Stimulated activated CD8-positive, alpha-beta memory T cell treated with anti-CD3 and anti-CD28 coated beads, Interleukin-4, amount 100 ng/mL, for 1 hour (primary cell): ENCODE measurements at regions not wholly inside any gene's neighbourhood (a gene's known extent, or its start where the extent isn't known, plus 50 kb on each side); places are given as distances from the start of the nearest gene placed in this dataset.

Experiments used
- DNase-seq, 2 donors: peaks; one replicate each; pipeline ENCODE4 v3.0.0-alpha.2; 2020; ENCODE audit warnings: low read depth in 2 of 2, low spot score in 1 of 2

DNA sequence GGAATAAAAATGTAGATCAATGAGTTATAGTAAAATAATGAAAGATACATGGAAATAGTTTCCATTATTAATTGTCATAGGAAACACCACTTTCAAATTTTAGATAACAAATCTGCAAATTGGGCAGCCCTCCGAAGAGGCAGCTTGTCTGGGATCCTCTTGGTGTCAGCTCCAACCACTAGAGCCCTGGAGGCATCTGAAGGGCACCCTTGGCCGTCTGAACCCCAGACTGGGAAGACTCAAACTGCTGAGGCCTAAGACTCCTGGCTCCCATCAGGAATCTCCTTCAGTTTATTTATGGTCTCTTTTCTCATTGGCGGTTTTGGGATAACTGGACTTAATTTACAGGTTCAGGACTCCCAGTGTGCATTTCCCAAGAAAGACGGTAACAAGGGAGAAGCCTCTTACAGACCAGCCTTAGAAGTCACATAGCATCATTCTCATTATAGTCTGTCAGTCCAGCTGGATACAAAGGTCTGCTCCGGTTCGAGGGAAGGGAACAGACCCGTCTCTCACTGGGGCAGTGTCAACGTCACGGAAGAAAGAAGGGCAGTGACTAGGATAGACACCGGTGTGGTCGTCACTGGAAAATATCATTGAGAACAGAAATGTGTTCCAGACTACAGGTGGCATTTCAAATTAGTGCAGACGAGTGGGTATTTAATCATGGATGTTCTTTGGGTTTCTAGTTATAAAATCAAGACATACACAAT, 390.7 kb upstream of the NETO1 start:
- no peak for DNase-seq

DNA sequence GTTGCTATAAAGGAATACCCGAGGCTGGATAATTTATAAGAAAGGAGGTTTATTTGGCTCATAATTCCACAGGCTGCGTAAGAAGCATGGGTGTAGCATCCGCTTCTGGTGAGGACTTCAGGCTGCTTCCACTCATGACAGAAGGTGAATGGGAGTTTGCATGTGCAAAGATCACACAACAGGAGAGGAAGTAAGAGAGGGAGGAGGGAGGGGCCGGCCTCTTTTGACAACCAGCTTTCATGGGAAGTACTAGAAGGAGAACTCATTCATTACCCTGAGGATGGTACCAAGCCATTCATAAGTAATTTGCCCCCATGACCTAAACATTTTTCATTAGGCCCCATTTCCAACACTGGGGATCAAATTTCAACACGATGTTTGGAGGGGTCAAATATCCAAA, 386.8 kb upstream of the NETO1 start:
- DNase-seq = no peak

GRCh38 chr18:73249030-73249429, 381.2 kb upstream of the NETO1 start:
- DNase-seq = no peak

DNA sequence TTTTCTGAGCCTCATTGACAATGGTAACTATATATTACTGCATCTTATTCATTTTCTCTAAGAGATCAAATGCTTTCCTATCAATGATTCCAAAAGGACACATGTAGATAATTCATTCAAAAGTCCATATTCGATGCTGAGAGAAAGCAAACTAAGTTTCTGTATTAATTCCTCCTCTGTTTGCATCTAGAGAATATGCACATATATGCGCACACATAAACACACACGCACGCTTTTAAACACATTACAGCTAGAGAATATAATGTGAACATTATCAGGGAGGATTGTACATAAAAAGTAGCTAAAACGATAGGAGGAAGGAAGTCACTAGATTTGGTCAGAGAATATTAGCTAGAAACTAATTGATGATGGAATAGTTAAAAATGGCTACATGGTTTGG, 379.0 kb upstream of the NETO1 start:
- no peak for DNase-seq

- no peak for DNase-seq
These were observed 377.6 kb upstream of the NETO1 start for GRCh38 chr18:73245345-73245744.

- DNase-seq = no peak
These were observed 376.6 kb upstream of the NETO1 start for GRCh38 chr18:73244401-73244800.

DNA sequence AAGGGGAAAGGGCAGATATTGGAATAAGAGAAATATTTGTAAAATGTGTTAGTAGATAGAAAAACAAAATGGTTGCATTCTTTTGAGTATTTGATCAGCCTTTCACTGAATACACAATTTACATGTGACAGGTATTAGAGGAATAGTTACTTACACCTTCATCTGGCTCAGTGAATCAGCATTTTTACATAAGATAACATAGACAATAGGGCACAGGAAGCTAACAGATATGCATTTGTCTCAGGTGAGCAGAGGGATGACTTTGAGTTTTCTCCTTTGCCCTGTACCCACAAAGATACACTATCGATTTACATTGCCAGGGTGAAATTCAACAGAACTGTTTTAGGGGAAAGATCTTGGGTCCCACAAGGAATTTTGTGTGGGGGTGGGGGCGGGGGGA, 373.1 kb upstream of the NETO1 start:
- DNase-seq = no peak

DNA sequence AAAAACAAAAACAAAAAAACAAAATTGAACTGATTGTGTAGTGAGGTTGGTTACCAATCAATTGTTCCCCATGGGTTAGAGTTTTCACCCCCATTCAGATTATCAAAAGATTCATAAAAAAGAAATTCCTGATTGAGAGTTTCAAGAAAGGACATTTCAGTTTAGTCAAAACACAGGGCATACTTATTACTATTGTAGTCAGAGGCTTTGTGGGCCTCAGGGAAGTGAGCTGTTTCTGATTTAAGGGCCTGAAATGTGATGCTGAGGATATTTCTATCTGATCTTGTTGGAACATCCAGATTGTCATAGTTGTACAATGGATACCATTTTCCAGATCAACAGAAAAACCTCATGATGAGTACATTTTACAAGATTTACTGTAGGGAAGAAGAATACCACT, 368.1 kb upstream of the NETO1 start:
- DNase-seq = no peak

DNA sequence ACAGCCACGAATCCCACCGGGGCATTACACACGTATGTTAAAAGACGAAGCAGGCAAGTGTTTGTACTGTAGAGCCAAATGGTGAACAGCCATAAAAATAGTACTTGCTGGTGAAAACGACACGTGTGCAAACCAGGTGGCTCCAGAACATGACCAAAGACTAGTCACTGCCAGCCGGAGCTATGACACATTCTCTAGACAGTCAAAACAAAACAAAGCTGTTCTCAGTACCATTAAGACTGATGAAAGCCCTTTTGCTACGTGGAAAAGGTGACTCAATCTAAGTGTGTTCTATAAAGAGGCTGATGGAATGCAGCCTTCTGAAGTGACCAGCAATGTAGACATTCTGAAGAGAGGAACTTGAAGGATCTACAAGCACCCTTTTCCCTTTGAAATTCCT, 367.7 kb upstream of the NETO1 start:
- DNase-seq = no peak

DNA sequence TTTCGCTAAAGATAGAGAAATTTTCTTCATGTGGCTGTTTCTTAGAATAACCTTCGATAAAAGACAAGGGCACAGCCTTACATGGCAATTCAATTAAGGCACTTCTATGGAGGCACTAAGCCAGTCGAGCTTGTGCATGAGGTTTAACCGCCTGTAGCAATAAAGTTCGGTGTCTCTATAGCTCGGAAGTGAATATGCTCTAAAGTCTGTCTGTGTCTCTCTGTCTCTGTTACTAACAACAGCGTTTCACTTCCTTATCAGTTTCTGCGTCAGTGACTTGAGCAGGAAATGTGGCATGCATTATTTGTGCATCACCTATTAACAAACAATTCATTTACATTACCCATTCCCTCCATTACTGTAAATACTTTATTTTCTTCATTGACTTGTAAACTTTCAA, 365.1 kb upstream of the NETO1 start:
- DNase-seq = no peak

GRCh38 chr18:73220663-73221062, 352.9 kb upstream of the NETO1 start:
- no peak for DNase-seq

DNA sequence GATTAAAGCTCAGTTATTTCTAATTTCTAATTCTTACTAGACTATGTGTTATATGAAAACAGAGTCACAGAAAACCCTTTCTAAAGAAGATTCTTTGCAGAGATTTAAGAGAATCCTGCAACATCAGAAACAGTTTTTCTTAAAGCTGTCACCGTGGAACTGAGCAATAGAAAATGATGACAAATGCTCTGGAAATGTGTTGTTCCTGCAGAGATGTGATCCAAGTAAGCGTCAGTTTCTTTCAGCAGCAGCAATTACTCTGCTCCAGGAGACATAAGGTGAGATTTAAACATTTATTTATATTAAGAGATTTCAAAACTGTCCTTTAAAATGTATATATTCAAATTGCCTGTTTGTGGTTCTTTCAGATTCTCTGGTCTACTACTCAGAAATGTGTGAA, 350.5 kb upstream of the NETO1 start:
- DNase-seq = no peak

- DNase-seq = no peak
These were observed 347.2 kb upstream of the NETO1 start for GRCh38 chr18:73214970-73215369.

GRCh38 chr18:73212442-73212841, 344.7 kb upstream of the NETO1 start:
- DNase-seq = no peak

- DNase-seq = no peak
These were observed 334.2 kb upstream of the NETO1 start for GRCh38 chr18:73201940-73202339.

GRCh38 chr18:73199151-73199550, 331.4 kb upstream of the NETO1 start:
- DNase-seq = no peak

DNA sequence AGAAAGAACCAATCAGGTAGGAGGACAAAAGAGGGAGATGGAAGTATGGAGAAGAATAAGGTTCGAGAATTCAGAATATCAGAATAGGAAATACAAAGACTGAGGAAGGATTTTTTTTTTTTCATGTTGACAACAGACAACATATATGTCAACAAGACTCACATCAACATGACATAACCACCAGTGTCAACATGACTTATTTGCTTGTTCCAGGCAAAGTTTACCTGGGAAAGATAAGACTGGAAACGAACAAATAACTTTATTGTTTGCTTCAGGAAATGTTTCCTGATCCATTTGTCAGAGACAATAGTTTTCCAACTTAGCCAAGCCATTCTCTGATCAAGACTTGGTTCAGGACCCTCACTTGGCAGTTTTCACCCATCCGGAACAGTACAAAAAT, 321.9 kb upstream of the NETO1 start:
- DNase-seq = no peak

GRCh38 chr18:73168236-73168635, 300.4 kb upstream of the NETO1 start:
- DNase-seq = no peak

DNA sequence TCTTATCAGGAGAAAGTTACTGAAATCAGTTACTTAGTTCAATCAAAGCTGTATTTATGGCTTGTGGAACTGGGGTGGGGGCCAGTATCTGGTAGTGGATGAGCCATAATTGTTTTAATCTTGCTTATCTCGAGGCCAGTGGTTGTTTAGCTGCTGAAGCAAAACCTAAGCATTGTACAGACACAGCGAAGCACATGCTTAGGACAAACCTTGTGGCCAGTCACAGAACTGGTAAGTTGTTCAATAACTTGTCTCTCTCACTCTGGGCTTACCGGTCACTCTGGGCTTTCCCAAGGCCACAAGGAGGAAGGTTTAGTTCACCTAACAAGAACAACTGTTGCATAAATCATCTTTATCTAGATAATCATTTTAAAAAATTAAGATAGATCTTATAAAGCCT, 296.6 kb upstream of the NETO1 start:
- no peak for DNase-seq

DNA sequence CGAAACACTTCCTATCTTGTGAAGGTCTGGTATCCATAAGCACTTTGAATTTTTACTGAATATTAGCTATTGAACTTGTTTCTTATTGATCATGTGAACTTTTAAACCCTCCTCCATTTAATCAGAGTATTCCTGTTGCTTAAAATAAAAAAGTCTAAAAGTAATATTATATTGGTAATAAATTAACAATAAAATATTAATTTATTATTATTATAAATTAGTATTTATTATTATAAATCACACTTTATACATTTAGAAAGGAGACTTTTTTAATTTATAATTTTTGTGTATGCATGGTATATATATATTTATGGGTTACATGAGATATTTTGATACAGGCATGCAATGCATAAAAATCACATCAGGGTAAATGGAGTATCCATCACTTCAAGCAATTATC, 295.4 kb upstream of the NETO1 start:
- no peak for DNase-seq

- DNase-seq = no peak
These were observed 288.3 kb upstream of the NETO1 start for GRCh38 chr18:73156117-73156516.

DNA sequence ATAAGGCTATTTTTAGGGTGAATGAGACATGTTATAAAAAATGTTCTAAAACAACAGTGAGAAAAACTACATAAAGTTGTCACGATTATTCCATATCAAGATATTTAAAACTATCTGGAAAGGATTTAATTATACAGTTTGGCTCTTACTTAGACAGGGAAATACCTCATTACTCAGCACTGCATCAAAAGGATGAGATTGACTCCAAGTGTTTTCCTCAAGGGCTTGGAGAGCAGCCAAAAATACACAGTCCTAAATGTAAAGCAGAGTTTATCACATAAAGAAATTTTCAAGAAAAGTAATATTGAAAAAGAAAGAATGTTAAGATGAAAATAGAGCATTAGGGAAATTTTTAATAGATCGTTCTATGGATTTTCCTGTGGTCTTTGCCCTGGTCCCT, 285.5 kb upstream of the NETO1 start:
- DNase-seq = no peak

DNA sequence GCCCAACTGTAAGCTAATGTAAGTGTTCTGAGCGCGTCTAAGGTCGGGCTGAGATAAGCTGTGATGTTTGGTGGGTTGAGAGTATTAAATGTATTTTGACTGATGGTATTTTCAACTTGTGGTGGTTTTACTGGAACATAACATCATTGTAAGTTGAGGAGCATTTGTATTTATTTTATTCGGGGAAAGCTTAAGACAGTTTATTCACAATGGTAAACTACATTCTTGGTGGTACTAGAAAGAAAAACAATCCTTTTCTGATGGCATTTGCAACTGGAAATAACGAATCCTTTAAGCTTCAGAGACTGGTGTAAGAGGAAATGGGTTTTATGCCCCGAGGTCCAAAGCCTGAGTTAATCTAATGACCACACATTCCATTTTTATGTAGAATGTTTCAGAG, 283.3 kb upstream of the NETO1 start:
- no peak for DNase-seq

GRCh38 chr18:73150199-73150598, 282.4 kb upstream of the NETO1 start:
- no peak for DNase-seq
